ENCODE measurements at regions not wholly inside any gene's neighbourhood (a gene's known extent, or its start where the extent isn't known, plus 50 kb on each side); places are given as distances from the start of the nearest gene placed in this dataset.

- Mint-ChIP-seq H3K4me1 (no peaks in the 10 kb centered on the region), H3K4me3 (no peak overlapping the region), H3K27me3 (peaks cover 4% of the 10 kb centered on the region), H3K9me3 (ENCODE audit: insufficient read depth) (peaks cover under 1% of the 10 kb centered on the region), H3K27ac (no peak overlapping the region)
- Histone ChIP-seq H3K27me3 (replicated peaks in 1 of 4; ENCODE audit: control extremely low read depth in 1 of 4, control insufficient read depth in 3 of 4, insufficient read depth in 4 of 4, low read length in 3 of 4) (no peaks in the 10 kb centered on the region), H2AFZ (ENCODE audit: insufficient read depth, low read depth, low read length, poor library complexity, severe bottlenecking) (no peak overlapping the region), H3K4me1 (ENCODE audit: control insufficient read depth in 2 of 2, insufficient read depth in 2 of 2, low read length in 2 of 2) (no peaks in the 10 kb centered on the region), H3K4me2 (replicated peaks; ENCODE audit: low read depth, low read length, poor library complexity, severe bottlenecking) (no peak overlapping the region), H3K27ac (ENCODE audit: low read length in 2 of 2) (no peak overlapping the region), H4K20me1 (ENCODE audit: control insufficient read depth, insufficient read depth, low read length, poor library complexity, severe bottlenecking) (no peaks in the 10 kb centered on the region), H3K9me3 (ENCODE audit: control extremely low read depth in 1 of 3, control insufficient read depth in 2 of 3, insufficient read depth in 1 of 3, low read length in 2 of 3) (no peaks in the 10 kb centered on the region), H3K4me3 (ENCODE audit: control extremely low read depth in 1 of 5, extremely low read depth in 1 of 5, insufficient read depth in 1 of 5, low read depth in 2 of 5, low read length in 4 of 5) (no peak overlapping the region), H3K9ac (ENCODE audit: low read length) (no peak overlapping the region), H3K36me3 (replicated peaks in 1 of 2; ENCODE audit: control extremely low read depth in 1 of 2, control insufficient read depth in 1 of 2, extremely low read depth in 1 of 2, insufficient read depth in 2 of 2, low read length in 1 of 2) (no peaks in the 10 kb centered on the region), H3K79me2 (ENCODE audit: control insufficient read depth, insufficient read depth, low read length) (no peaks in the 10 kb centered on the region)
- CTCF ChIA-PET = no interaction called here
- POLR2A ChIA-PET = no interaction called here
- TF ChIP-seq, protein P1, sequence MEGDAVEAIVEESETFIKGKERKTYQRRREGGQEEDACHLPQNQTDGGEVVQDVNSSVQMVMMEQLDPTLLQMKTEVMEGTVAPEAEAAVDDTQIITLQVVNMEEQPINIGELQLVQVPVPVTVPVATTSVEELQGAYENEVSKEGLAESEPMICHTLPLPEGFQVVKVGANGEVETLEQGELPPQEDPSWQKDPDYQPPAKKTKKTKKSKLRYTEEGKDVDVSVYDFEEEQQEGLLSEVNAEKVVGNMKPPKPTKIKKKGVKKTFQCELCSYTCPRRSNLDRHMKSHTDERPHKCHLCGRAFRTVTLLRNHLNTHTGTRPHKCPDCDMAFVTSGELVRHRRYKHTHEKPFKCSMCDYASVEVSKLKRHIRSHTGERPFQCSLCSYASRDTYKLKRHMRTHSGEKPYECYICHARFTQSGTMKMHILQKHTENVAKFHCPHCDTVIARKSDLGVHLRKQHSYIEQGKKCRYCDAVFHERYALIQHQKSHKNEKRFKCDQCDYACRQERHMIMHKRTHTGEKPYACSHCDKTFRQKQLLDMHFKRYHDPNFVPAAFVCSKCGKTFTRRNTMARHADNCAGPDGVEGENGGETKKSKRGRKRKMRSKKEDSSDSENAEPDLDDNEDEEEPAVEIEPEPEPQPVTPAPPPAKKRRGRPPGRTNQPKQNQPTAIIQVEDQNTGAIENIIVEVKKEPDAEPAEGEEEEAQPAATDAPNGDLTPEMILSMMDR (IDR thresholded peaks at IDR 0.05) = no peak
- TF ChIP-seq EZH2 (IDR thresholded peaks at IDR 0.05; ENCODE audit: borderline replicate concordance, insufficient read depth, low read depth, low read length, poor library complexity, severe bottlenecking) = no peak
- DNase-seq = no peak
- intact Hi-C loops (cut with micrococcal nuclease) = no loop called here
- no peak for ATAC-seq (ENCODE audit: low read depth)
- WGBS (ENCODE audit: insufficient coverage) = 94% methylated on average over 2 of the region's 4 CpGs
Observed at GRCh38 chr4:123739806-123740205, 343.2 kb downstream of the SPRY1 start.

DNA sequence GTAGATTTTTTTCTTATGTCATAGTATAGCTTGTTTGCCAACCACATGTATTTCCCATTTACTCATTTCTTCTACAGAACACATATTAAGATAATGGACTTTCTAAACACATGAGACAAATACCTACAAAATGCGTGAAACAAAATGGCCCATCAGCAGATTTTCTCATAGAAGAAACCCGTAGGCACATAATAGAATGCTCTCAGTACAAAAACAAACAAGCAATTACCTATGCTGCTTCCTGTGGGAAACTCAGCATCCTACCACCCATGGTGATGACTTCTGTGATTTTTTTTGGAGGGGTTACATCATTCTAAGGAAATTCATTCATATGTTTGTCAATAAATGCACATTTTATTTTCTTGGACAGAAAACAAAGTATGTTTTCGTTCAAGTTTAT is 343.6 kb downstream of the SPRY1 start:
- H3K4me2 ChIP-seq (replicated peaks; ENCODE audit: low read depth, low read length, poor library complexity, severe bottlenecking) = no peak overlapping the region
- Mint-ChIP-seq H3K9me3 (ENCODE audit: insufficient read depth) (no peaks in the 10 kb centered on the region), H3K4me1 (no peaks in the 10 kb centered on the region), H3K4me3 (no peak overlapping the region), H3K27ac (no peak overlapping the region), H3K27me3 (peaks cover 8% of the 10 kb centered on the region)
- no peak overlapping the region for H2AFZ ChIP-seq (ENCODE audit: insufficient read depth, low read depth, low read length, poor library complexity, severe bottlenecking)
- TF ChIP-seq EZH2 (IDR thresholded peaks at IDR 0.05; ENCODE audit: borderline replicate concordance, insufficient read depth, low read depth, low read length, poor library complexity, severe bottlenecking) = no peak
- TF ChIP-seq, protein P1 (IDR thresholded peaks at IDR 0.05) = no peak
- intact Hi-C loops (cut with micrococcal nuclease) = no loop called here
- H3K36me3 ChIP-seq (replicated peaks in 1 of 2; ENCODE audit: control extremely low read depth in 1 of 2, control insufficient read depth in 1 of 2, extremely low read depth in 1 of 2, insufficient read depth in 2 of 2, low read length in 1 of 2) = no peaks in the 10 kb centered on the region
- ATAC-seq (ENCODE audit: low read depth) (no peak), DNase-seq (no peak)
- H3K9me3 ChIP-seq (ENCODE audit: control extremely low read depth in 1 of 3, control insufficient read depth in 2 of 3, insufficient read depth in 1 of 3, low read length in 2 of 3) = no peaks in the 10 kb centered on the region
- 100% methylated on average over 1 of the region's 3 CpGs for WGBS (ENCODE audit: insufficient coverage)
- no peaks in the 10 kb centered on the region for H3K79me2 ChIP-seq (ENCODE audit: control insufficient read depth, insufficient read depth, low read length)
- no peak overlapping the region for H3K27ac ChIP-seq (ENCODE audit: low read length in 2 of 2)
- POLR2A ChIA-PET = no interaction called here
- H3K27me3 ChIP-seq (replicated peaks in 1 of 4; ENCODE audit: control extremely low read depth in 1 of 4, control insufficient read depth in 3 of 4, insufficient read depth in 4 of 4, low read length in 3 of 4) = no peaks in the 10 kb centered on the region
- CTCF ChIA-PET = no interaction called here
- H3K4me1 ChIP-seq (ENCODE audit: control insufficient read depth in 2 of 2, insufficient read depth in 2 of 2, low read length in 2 of 2) = no peaks in the 10 kb centered on the region
- H4K20me1 ChIP-seq (ENCODE audit: control insufficient read depth, insufficient read depth, low read length, poor library complexity, severe bottlenecking) = no peaks in the 10 kb centered on the region
- H3K4me3 ChIP-seq (ENCODE audit: control extremely low read depth in 1 of 5, extremely low read depth in 1 of 5, insufficient read depth in 1 of 5, low read depth in 2 of 5, low read length in 4 of 5) = no peak overlapping the region
- no peak overlapping the region for H3K9ac ChIP-seq (ENCODE audit: low read length)

Data from B cell (primary cell).